ENCODE measurements at regions not wholly inside any gene's neighbourhood (a gene's known extent, or its start where the extent isn't known, plus 50 kb on each side); places are given as distances from the start of the nearest gene placed in this dataset.
"Not testable (repeated sequence)": the region's sequence is repeated elsewhere in the genome, so short reads cannot be mapped to it uniquely, and the experiment has no call there.

- not testable (repeated sequence) for FAIRE-seq
Observed at GRCh38 chr10:22467393-22467792, 122.1 kb downstream of the SPAG6 start.

More at GRCh38 chr10:22467393-22467792, 122.1 kb downstream of the SPAG6 start:
- H2BK120ac ChIP-seq (replicated peaks; ENCODE audit: low read depth, low read length); H3K9ac ChIP-seq (replicated peaks in 1 of 4; ENCODE audit: extremely low read depth in 1 of 4, low read depth in 3 of 4, low read length in 3 of 4); H3K36me3 ChIP-seq (ENCODE audit: control insufficient read depth in 2 of 4, insufficient read depth in 4 of 4, low read length in 3 of 4); H3K9me3 ChIP-seq (ENCODE audit: insufficient read depth in 2 of 2, low read depth in 1 of 2, low read length in 1 of 2); H4K8ac ChIP-seq (ENCODE audit: extremely low read depth, insufficient read depth, low read length); H3K79me1 ChIP-seq (ENCODE audit: low read depth, low read length); H3K4me2 ChIP-seq (ENCODE audit: insufficient read depth in 1 of 2, low read depth in 2 of 2, low read length in 2 of 2); H2BK15ac ChIP-seq (ENCODE audit: low read length); H3K27ac ChIP-seq (ENCODE audit: low read depth, low read length); H3K4ac ChIP-seq (replicated peaks; ENCODE audit: insufficient read length, low read depth, low read length); H3K79me2 ChIP-seq (ENCODE audit: control insufficient read depth in 1 of 2, insufficient read depth in 2 of 2, low read length in 2 of 2); H3K4me1 ChIP-seq (replicated peaks in 1 of 4; ENCODE audit: control insufficient read depth in 3 of 4, insufficient read depth in 4 of 4, low read length in 3 of 4); H3K14ac ChIP-seq (ENCODE audit: insufficient read length); H3K4me3 ChIP-seq (ENCODE audit: extremely low read depth in 1 of 4, insufficient read depth in 2 of 4, low read depth in 3 of 4, low read length in 4 of 4); H2BK12ac ChIP-seq (ENCODE audit: low read depth, low read length); H2AK5ac ChIP-seq (ENCODE audit: low read depth, low read length); H2BK20ac ChIP-seq (ENCODE audit: low read length); H4K20me1 ChIP-seq (replicated peaks in 1 of 2; ENCODE audit: control insufficient read depth in 1 of 2, insufficient read depth in 2 of 2, low read length in 2 of 2); H3K23ac ChIP-seq (ENCODE audit: insufficient read length); H2AFZ ChIP-seq (ENCODE audit: low read length); H3K23me2 ChIP-seq (ENCODE audit: low read depth, low read length); H3K18ac ChIP-seq (ENCODE audit: extremely low read depth, low read length); DNase-seq (ENCODE audit: low read depth in 1 of 2, low spot score in 2 of 2); H3K56ac ChIP-seq (replicated peaks; ENCODE audit: insufficient read length, low read depth, low read length); H2BK5ac ChIP-seq (ENCODE audit: low read depth, low read length); POLR2A ChIA-PET (ENCODE audit: partially characterized antibody); H4K91ac ChIP-seq (replicated peaks; ENCODE audit: insufficient read length, low read length); H4K5ac ChIP-seq (ENCODE audit: insufficient read length, low read depth, low read length); H3K27me3 ChIP-seq (replicated peaks in 1 of 4; ENCODE audit: control insufficient read depth in 3 of 4, extremely low read depth in 1 of 4, insufficient read depth in 3 of 4, low read length in 3 of 4): not testable (repeated sequence)
- CTCF ChIA-PET (ENCODE audit: partially characterized antibody): interaction anchor here (1.3 kb wide), 1 partner anchor 14 kb away, joined by 3 read pairs; no protein-coding TSS in a partner anchor
- 97% methylated on average over 4 of the region's 4 CpGs; no CpG with 5 or more reads in 1 of the 2 experiments for WGBS, 2 experiments (ENCODE audit: extremely low coverage in 1 of 2, insufficient coverage in 1 of 2, insufficient read length in 1 of 2, insufficient replicate concordance in 2 of 2, low coverage in 1 of 2, low lambda C conversion rate in 2 of 2, missing lambda C conversion rate in 1 of 2)
